HAP-1 (cell line): ENCODE measurements at regions not wholly inside any gene's neighbourhood (a gene's known extent, or its start where the extent isn't known, plus 50 kb on each side); places are given as distances from the start of the nearest gene placed in this dataset.

Experiments used
- DNase-seq, 2 experiments: peaks; one replicate each; pipeline ENCODE4 v3.0.0-alpha.2; 2016 to 2020; ENCODE audit warnings: low spot score in 2 of 2
- H3K27me3 ChIP-seq: fragments of 250-450 bp; sonication (Bioruptor Pico); 2 replicates; pipeline ENCODE4 v1.5.1; 2020; ENCODE audit warnings: low read depth, mild to moderate bottlenecking, moderate library complexity
- H3K36me3 ChIP-seq: fragments of 250-450 bp; sonication (Bioruptor Pico); replicated peaks from 2 replicates; pipeline ENCODE4 v1.5.1; 2020; ENCODE audit warnings: mild to moderate bottlenecking
- H3K4me1 ChIP-seq: fragments of 250-450 bp; sonication (Bioruptor Pico); 2 replicates; pipeline ENCODE4 v1.5.1; 2020; ENCODE audit warnings: mild to moderate bottlenecking
- H3K4me3 ChIP-seq: fragments of 250-450 bp; sonication (Bioruptor Pico); 2 replicates; pipeline ENCODE4 v1.5.1; 2020; ENCODE audit warnings: mild to moderate bottlenecking, moderate library complexity
- H3K9me3 ChIP-seq: fragments of 250-450 bp; sonication (Bioruptor Pico); 2 replicates; pipeline ENCODE4 v1.5.1; 2020; ENCODE audit warnings: mild to moderate bottlenecking, moderate library complexity
- in situ Hi-C: fragments of 300-500 bp; cut with MboI; formaldehyde crosslinking; loops from 3 replicates; pipeline ENCODE4 v1.14.3; 2020; ENCODE audit warnings: low sequenced_read_pairs, inconsistent platforms, mixed read lengths

GRCh38 chr3:127033171-127033570 lies 50.3 kb downstream of the PLXNA1 start:
- Histone ChIP-seq H3K4me3 (no peak overlapping the region), H3K4me1 (no peaks in the 10 kb centered on the region), H3K9me3 (no peaks in the 10 kb centered on the region), H3K27me3 (no peaks in the 10 kb centered on the region), H3K36me3 (peaks cover 23% of the 10 kb centered on the region)
- in situ Hi-C loops: no loop called here
- no peak for DNase-seq

GRCh38 chr3:127033786-127034185 lies 50.9 kb downstream of the PLXNA1 start:
- H3K9me3 ChIP-seq: no peaks in the 10 kb centered on the region
- in situ Hi-C loops: no loop called here
- no peaks in the 10 kb centered on the region for H3K27me3 ChIP-seq
- H3K4me1 ChIP-seq: no peaks in the 10 kb centered on the region
- H3K4me3 ChIP-seq: no peak overlapping the region
- DNase-seq: no peak
- H3K36me3 ChIP-seq: peaks cover 20% of the 10 kb centered on the region

- peaks cover 20% of the 10 kb centered on the region for H3K36me3 ChIP-seq
- no peak for DNase-seq
- H3K4me1 ChIP-seq: no peaks in the 10 kb centered on the region
- in situ Hi-C loops: no loop called here
- no peaks in the 10 kb centered on the region for H3K9me3 ChIP-seq
- no peak overlapping the region for H3K4me3 ChIP-seq
- no peaks in the 10 kb centered on the region for H3K27me3 ChIP-seq
These were observed 51.5 kb downstream of the PLXNA1 start for GRCh38 chr3:127034195-127034989.

DNA sequence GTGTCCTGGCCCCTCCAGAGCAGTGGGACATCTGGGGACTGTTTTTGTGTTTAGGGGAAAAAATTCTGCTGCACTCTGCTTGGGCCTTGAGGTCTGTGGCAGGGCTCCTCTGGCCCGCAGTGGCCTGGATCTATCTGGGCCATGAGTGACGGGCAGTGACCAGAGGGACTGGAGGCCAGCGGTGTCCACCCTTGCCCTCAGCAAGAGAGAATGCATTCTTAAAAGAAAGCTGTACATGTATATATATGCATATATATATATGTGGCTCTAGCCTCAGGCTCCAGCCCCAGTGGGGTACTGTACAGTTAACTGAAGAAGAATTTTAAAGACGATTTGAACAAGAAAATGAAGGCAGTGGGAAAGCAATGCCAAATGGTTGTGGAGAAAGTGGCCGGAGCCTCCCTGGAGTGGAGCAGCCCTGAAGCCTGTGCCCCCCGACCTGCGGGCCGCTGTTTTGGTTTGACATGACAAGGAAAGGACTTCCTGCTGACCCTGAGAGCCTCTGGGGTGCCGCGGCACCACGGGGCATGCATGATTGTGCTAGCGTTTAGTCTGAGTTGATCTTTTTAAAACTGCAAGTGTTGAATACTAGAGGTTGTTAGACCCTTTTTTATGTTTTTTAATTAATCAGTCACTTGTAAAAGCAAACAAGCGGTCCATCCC lies 52.2 kb downstream of the PLXNA1 start:
- H3K9me3 ChIP-seq: no peaks in the 10 kb centered on the region
- no peaks in the 10 kb centered on the region for H3K4me1 ChIP-seq
- H3K36me3 ChIP-seq: peaks cover 13% of the 10 kb centered on the region
- no peaks in the 10 kb centered on the region for H3K27me3 ChIP-seq
- in situ Hi-C loops: no loop called here
- no peak overlapping the region for H3K4me3 ChIP-seq
- no peak for DNase-seq

- Histone ChIP-seq H3K4me3 (no peak overlapping the region), H3K27me3 (no peaks in the 10 kb centered on the region), H3K4me1 (no peaks in the 10 kb centered on the region), H3K36me3 (peaks cover 11% of the 10 kb centered on the region), H3K9me3 (no peaks in the 10 kb centered on the region)
- in situ Hi-C loops: no loop called here
- DNase-seq: no peak
These were observed 52.8 kb downstream of the PLXNA1 start for GRCh38 chr3:127035677-127036076.

DNA sequence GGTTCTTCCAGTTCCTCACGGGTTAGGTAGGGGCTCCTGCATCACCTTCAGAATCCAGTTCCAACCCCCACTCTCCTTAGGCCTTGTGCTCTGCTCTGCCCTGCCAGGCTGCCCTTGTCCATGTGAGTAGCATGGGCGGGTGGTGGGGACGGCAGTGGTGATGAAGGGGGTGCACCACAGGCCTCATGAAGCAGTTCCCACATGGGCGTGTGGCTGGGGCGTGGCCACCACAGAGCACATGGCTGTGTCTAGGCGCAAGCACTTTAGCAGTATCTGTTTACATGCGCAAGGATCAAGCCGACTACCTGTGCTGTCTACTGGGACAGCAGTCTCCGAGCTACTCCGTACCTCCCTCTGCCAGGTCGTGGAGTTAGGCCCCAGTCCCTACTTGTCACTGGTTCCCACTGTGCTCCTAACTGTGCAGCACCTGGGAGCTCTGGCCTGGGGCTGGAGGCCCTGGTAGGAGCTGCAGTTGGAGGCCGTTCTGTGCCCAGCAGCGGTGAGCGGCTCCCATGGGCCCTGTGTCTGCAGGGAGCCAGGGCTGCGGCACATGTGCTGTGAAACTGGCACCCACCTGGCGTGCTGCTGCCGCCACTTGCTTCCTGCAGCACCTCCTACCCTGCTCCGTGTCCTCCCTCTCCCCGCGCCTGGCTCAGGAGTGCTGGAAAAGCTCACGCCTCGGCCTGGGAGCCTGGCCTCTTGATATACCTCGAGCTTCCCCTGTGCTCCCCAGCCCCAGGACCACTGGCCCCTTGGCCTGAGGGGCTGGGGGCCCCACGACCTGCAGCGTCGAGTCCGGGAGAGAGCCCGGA lies 53.5 kb downstream of the PLXNA1 start:
- Histone ChIP-seq H3K4me3 (no peak overlapping the region), H3K9me3 (no peaks in the 10 kb centered on the region), H3K27me3 (no peaks in the 10 kb centered on the region), H3K36me3 (peaks cover 11% of the 10 kb centered on the region), H3K4me1 (no peaks in the 10 kb centered on the region)
- DNase-seq: no peak
- in situ Hi-C loops: no loop called here

GRCh38 chr3:127037021-127037400 lies 54.1 kb downstream of the PLXNA1 start:
- H3K36me3 ChIP-seq: peaks cover 8% of the 10 kb centered on the region
- in situ Hi-C loops: no loop called here
- H3K9me3 ChIP-seq: no peaks in the 10 kb centered on the region
- no peaks in the 10 kb centered on the region for H3K27me3 ChIP-seq
- DNase-seq: no peak
- H3K4me1 ChIP-seq: no peaks in the 10 kb centered on the region
- no peak overlapping the region for H3K4me3 ChIP-seq

- H3K27me3 ChIP-seq: no peaks in the 10 kb centered on the region
- no peaks in the 10 kb centered on the region for H3K9me3 ChIP-seq
- H3K4me3 ChIP-seq: no peak overlapping the region
- DNase-seq: no peak
- in situ Hi-C loops: no loop called here
- H3K36me3 ChIP-seq: peaks cover 5% of the 10 kb centered on the region
- H3K4me1 ChIP-seq: no peaks in the 10 kb centered on the region
These were observed 54.5 kb downstream of the PLXNA1 start for GRCh38 chr3:127037418-127037841.

- Histone ChIP-seq H3K4me1 (no peaks in the 10 kb centered on the region), H3K4me3 (no peak overlapping the region), H3K27me3 (no peaks in the 10 kb centered on the region), H3K36me3 (peaks cover 4% of the 10 kb centered on the region), H3K9me3 (no peaks in the 10 kb centered on the region)
- in situ Hi-C loops: no loop called here
- DNase-seq: no peak
These were observed 55.1 kb downstream of the PLXNA1 start for GRCh38 chr3:127037971-127038446.

DNA sequence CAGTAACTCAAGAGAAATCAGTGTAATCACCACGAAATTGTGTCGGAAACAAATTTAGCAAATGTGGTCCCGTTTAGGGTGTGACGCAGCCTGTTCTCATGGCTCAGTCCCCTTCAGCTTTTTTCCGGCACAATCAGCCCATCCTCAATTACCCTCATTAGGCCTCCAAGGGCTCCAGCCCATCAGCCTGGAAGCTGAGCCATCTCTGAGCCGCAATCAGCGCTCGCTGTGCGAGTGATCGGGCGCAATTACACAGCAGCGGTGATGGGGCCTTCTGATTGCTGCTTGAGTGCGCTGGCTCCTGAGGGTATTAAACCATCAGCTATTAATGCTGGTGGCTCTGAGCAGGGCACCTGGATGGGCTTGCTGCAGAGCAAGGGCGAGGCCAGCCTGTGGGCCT lies 55.6 kb downstream of the PLXNA1 start:
- in situ Hi-C loops: no loop called here
- Histone ChIP-seq H3K36me3 (no peaks in the 10 kb centered on the region; the same call in none of the 2 replicates), H3K27me3 (no peaks in the 10 kb centered on the region), H3K4me1 (no peaks in the 10 kb centered on the region), H3K9me3 (no peaks in the 10 kb centered on the region), H3K4me3 (no peak overlapping the region)
- DNase-seq: no peak

DNA sequence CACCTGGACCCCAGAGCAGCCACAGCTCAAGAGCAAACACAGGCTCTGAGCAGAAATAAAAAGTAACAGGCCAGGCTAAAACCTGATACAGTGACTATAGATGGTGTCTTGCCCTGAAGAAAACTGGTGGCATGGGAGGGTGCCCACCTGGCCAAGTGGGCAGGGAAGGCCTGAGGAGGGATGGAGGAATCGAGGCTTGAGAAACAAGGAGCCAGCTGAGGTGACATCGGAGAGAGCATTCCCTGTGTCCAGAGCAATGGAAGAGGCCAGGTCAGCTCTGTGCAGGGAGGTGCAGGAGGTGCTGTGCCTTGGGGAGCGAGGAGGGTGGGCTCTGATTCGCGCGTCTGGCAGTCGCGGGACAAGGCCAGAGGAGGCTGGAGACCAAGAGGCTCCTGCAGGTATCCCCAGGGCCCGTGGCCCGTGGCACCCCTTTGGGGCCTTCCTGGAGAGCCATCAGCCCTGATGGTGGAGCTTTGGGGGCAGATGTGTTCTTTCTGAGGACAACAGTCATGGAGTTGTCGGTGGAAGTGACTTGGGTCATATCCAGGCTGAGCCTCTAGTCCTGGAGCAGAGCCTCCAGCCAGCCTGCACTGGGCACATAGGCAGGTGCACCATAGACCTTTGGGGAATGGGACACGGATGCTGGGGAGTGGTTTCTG lies 56.1 kb downstream of the PLXNA1 start:
- no peaks in the 10 kb centered on the region for H3K4me1 ChIP-seq
- H3K36me3 ChIP-seq: no peaks in the 10 kb centered on the region; the same call in 1 of the 2 replicates
- no peaks in the 10 kb centered on the region for H3K9me3 ChIP-seq
- H3K27me3 ChIP-seq: no peaks in the 10 kb centered on the region
- DNase-seq: no peak
- no peak overlapping the region for H3K4me3 ChIP-seq
- in situ Hi-C loops: no loop called here

DNA sequence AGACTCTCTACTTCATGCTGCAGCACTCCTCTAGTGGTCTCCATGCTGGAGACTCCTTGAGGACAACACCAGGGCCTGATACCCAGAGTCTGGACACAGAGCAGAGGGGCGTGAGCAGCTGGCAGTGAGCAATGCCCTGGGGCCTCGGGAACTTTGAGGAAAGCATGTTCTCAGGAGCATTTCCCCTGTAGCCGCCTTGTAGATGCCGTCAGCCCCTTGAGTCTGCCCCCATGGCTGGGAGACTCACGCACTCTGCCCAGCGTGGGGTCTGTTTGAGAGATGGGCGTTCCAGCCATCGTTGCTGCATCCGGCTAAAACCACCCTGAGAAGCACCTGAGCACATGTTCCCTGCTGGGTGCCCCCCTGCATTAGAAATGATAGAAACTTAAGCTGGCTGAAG lies 56.8 kb downstream of the PLXNA1 start:
- Histone ChIP-seq H3K36me3 (no peaks in the 10 kb centered on the region), H3K4me1 (no peaks in the 10 kb centered on the region), H3K27me3 (no peaks in the 10 kb centered on the region), H3K9me3 (no peaks in the 10 kb centered on the region), H3K4me3 (no peak overlapping the region)
- DNase-seq: no peak
- in situ Hi-C loops: no loop called here

- no peaks in the 10 kb centered on the region for H3K36me3 ChIP-seq
- no peaks in the 10 kb centered on the region for H3K9me3 ChIP-seq
- no peak overlapping the region for H3K4me3 ChIP-seq
- no peak for DNase-seq
- H3K27me3 ChIP-seq: no peaks in the 10 kb centered on the region
- in situ Hi-C loops: no loop called here
- no peaks in the 10 kb centered on the region for H3K4me1 ChIP-seq
These were observed 57.3 kb downstream of the PLXNA1 start for GRCh38 chr3:127040216-127040615.
